IPS-15b (cell line): ENCODE measurements at regions not wholly inside any gene's neighbourhood (a gene's known extent, or its start where the extent isn't known, plus 50 kb on each side); places are given as distances from the start of the nearest gene placed in this dataset.

Experiments
- H3K27me3 ChIP-seq: one replicate; pipeline ENCODE4 v1.6.1; 2013; ENCODE audit warnings: low read length; ENCODE audit not compliant: control insufficient read depth, insufficient read depth
- H3K36me3 ChIP-seq: one replicate; pipeline ENCODE4 v1.6.1; 2013; ENCODE audit warnings: low read length; ENCODE audit not compliant: control insufficient read depth, insufficient read depth
- H3K4me1 ChIP-seq: one replicate; pipeline ENCODE4 v1.6.1; 2013; ENCODE audit warnings: mild to moderate bottlenecking, low read length; ENCODE audit not compliant: control insufficient read depth, insufficient read depth
- H3K4me3 ChIP-seq: one replicate; pipeline ENCODE4 v1.5.1; 2013; ENCODE audit warnings: low read depth, low read length
- H3K9ac ChIP-seq: one replicate; pipeline ENCODE4 v1.6.1; 2013; ENCODE audit warnings: low read depth, mild to moderate bottlenecking, low read length
- H3K9me3 ChIP-seq: one replicate; pipeline ENCODE4 v1.6.1; 2013; ENCODE audit warnings: mild to moderate bottlenecking, low read length; ENCODE audit not compliant: control insufficient read depth, insufficient read depth

- H3K4me3 ChIP-seq = no peak overlapping the region
These were observed 56.2 kb upstream of the CD82 start for GRCh38 chr11:44509296-44509695.

DNA sequence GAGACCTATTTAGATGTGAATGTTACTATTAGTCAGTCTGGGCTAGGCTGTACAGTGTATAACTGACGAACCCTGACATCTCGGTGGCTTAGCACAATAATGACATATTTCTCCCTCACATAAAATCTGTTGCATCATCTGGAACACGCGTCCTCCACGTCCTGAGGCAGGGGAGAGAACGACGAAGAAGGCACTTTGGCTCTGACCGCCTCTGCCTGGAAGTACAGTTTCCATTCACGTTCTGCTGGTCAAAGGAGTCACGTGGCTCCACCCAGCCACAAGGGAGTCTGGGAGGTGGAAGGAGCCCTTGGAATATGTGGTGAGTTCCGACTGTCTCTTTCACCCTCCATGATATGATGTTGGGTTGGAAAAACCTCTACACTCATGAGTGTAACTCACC lies 55.1 kb upstream of the CD82 start:
- Histone ChIP-seq H3K4me3 (no peak overlapping the region), H3K9me3 (no peaks in the 10 kb centered on the region), H3K36me3 (no peaks in the 10 kb centered on the region), H3K9ac (no peak overlapping the region), H3K27me3 (no peaks in the 10 kb centered on the region), H3K4me1 (no peaks in the 10 kb centered on the region)

More at GRCh38 chr11:44509296-44509695, 56.2 kb upstream of the CD82 start:
- Histone ChIP-seq H3K27me3 (no peaks in the 10 kb centered on the region), H3K9me3 (no peaks in the 10 kb centered on the region), H3K9ac (no peak overlapping the region), H3K4me1 (no peaks in the 10 kb centered on the region), H3K36me3 (no peaks in the 10 kb centered on the region)

DNA sequence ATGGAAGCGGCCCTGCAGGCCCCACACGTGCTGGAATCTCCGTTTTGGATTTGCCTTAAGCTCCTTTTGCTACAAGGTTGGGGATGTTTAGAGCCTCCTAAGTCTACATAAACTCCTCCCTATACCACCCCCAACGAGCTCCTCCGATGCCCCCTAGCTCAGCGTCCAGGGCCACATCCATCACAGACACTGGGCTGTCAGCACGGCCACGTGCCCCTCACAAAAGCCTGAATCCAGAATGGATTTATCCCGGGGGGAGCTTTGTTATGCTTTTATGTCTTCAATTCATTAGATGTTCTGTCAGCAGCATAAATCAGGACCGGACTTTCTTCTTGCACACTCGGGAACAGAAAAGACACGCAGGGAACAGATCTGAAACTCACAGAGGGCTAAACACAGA lies 52.6 kb upstream of the CD82 start:
- no peaks in the 10 kb centered on the region for H3K36me3 ChIP-seq
- H3K4me3 ChIP-seq = no peak overlapping the region
- no peaks in the 10 kb centered on the region for H3K27me3 ChIP-seq
- H3K9me3 ChIP-seq = no peaks in the 10 kb centered on the region
- H3K9ac ChIP-seq = no peak overlapping the region
- no peaks in the 10 kb centered on the region for H3K4me1 ChIP-seq

DNA sequence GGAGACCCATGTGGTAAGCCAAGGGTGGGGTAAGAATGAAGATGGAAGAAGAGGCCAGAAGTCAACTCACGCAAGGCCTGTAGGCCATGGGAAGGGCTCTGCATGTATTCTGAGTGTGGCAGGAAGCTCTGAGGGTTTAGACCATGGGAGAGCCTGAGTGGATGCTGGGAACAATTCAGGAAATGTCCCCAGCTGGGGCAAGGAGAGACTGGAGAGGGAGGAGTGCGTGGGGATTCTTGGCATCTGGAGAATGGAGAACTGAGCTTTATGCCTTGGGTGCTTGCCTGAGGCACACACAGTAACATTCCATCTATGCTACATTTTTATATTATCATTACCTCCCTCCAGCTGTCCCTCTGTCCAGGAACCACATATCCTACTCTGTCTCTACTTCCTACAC lies 50.4 kb upstream of the CD82 start:
- Histone ChIP-seq H3K9ac (no peak overlapping the region), H3K36me3 (no peaks in the 10 kb centered on the region), H3K27me3 (no peaks in the 10 kb centered on the region), H3K9me3 (no peaks in the 10 kb centered on the region), H3K4me3 (no peak overlapping the region), H3K4me1 (no peaks in the 10 kb centered on the region)
